Fibroblast of lung (primary cell): ENCODE measurements at regions not wholly inside any gene's neighbourhood (a gene's known extent, or its start where the extent isn't known, plus 50 kb on each side); places are given as distances from the start of the nearest gene placed in this dataset.
A peak's percentile ranks its signal among the peaks of the same experiment; 100 is the strongest.

Source experiments
- DNase-seq, 2 donors: peaks; one replicate each; pipeline versions ENCODE4 v3.0.0 to v3.0.0-alpha.2; 2010; ENCODE audit warnings: low read depth in 2 of 2
- H2AFZ ChIP-seq: 2 replicates; pipeline ENCODE4 v1.5.1; 2012; ENCODE audit warnings: low read length, control low read depth, inconsistent platforms
- H3K27ac ChIP-seq: 2 replicates; pipeline ENCODE4 v1.5.1; 2011; ENCODE audit warnings: low read length, control low read depth; ENCODE audit not compliant: insufficient read depth
- H3K27me3 ChIP-seq: 2 replicates; pipeline ENCODE4 v1.5.1; 2011; ENCODE audit warnings: mild to moderate bottlenecking, low read length; ENCODE audit not compliant: control insufficient read depth, insufficient read depth
- H3K36me3 ChIP-seq: 2 replicates; pipeline ENCODE4 v1.5.1; 2011; ENCODE audit warnings: low read length; ENCODE audit not compliant: control insufficient read depth, insufficient read depth
- H3K4me1 ChIP-seq: 2 replicates; pipeline ENCODE4 v1.5.1; 2011; ENCODE audit warnings: low read length; ENCODE audit not compliant: control insufficient read depth, insufficient read depth; ENCODE audit errors: extremely low read depth
- H3K4me2 ChIP-seq: 2 replicates; pipeline ENCODE4 v1.5.1; 2011; ENCODE audit warnings: low read length, control low read depth; ENCODE audit not compliant: insufficient read depth; ENCODE audit errors: extremely low read depth
- H3K4me3 ChIP-seq, 4 experiments: fragments of 200-600 bp in 1 of 4; sonication (generic) in 1 of 4; replicated peaks in 1 of 4; 2 replicates each; pipeline ENCODE4 v1.5.1; 2011 to 2016; ENCODE audit warnings: low read length in 4 of 4, low read depth in 3 of 4, mild to moderate bottlenecking in 3 of 4, control low read depth in 2 of 4, inconsistent platforms in 1 of 4, mixed read lengths in 1 of 4; ENCODE audit not compliant: insufficient read depth in 1 of 4; ENCODE audit errors: control extremely low read depth in 1 of 4
- H3K79me2 ChIP-seq: 2 replicates; pipeline ENCODE4 v1.5.1; 2012; ENCODE audit warnings: mild to moderate bottlenecking, low read length, inconsistent platforms; ENCODE audit not compliant: control insufficient read depth, insufficient read depth
- H3K9ac ChIP-seq: 2 replicates; pipeline ENCODE4 v1.5.1; 2011; ENCODE audit warnings: mild to moderate bottlenecking, low read length, control low read depth; ENCODE audit not compliant: insufficient read depth
- H3K9me3 ChIP-seq: 2 replicates; pipeline ENCODE4 v1.5.1; 2012; ENCODE audit warnings: low read depth, low read length; ENCODE audit not compliant: control insufficient read depth, insufficient read depth
- H4K20me1 ChIP-seq: 2 replicates; pipeline ENCODE4 v1.5.1; 2011; ENCODE audit warnings: low read length; ENCODE audit not compliant: control insufficient read depth, insufficient read depth; ENCODE audit errors: extremely low read depth
- CTCF ChIP-seq, 2 donors: IDR thresholded peaks in 1 of 2; conservative IDR thresholded peaks in 1 of 2; 1 replicate in 1 of 2; 2 replicates in 1 of 2; pipeline ENCODE4 v1.5.1; 2011 to 2012; ENCODE audit warnings: low read length in 2 of 2, control low read depth in 1 of 2, inconsistent platforms in 1 of 2, low read depth in 1 of 2, mild to moderate bottlenecking in 1 of 2
- EZH2 ChIP-seq: IDR thresholded peaks from 2 replicates; pipeline ENCODE4 v1.5.1; 2012; ENCODE audit warnings: low read length, control low read depth, mild to moderate bottlenecking; ENCODE audit errors: missing control alignments

GRCh38 chr4:13164783-13165331 is 319.3 kb downstream of the RAB28 start:
- H3K27ac ChIP-seq = no peak overlapping the region

GRCh38 chr4:13162886-13163285 is 321.3 kb downstream of the RAB28 start:
- H2AFZ ChIP-seq = no peak overlapping the region
- H3K36me3 ChIP-seq = no peaks in the 10 kb centered on the region
- DNase-seq = peak in 1 of 2 donors; percentile 91

More at GRCh38 chr4:13164783-13165331, 319.3 kb downstream of the RAB28 start:
- Histone ChIP-seq H3K4me2 (no peak overlapping the region), H3K79me2 (no peaks in the 10 kb centered on the region), H3K9me3 (no peaks in the 10 kb centered on the region), H3K4me3 (no peak overlapping the region), H3K36me3 (no peaks in the 10 kb centered on the region), H4K20me1 (no peaks in the 10 kb centered on the region), H3K9ac (no peak overlapping the region), H3K27me3 (no peaks in the 10 kb centered on the region), H3K4me1 (no peaks in the 10 kb centered on the region), H2AFZ (no peak overlapping the region)
- TF ChIP-seq EZH2 (no peak), CTCF (conservative IDR thresholded peaks at IDR 0.05 in 1 of 2, IDR thresholded peaks at IDR 0.05 in 1 of 2; ENCODE audit: low read depth in 1 of 2, low read length in 2 of 2) (no peak)
- DNase-seq = no peak

GRCh38 chr4:13160920-13161319 is 323.2 kb downstream of the RAB28 start:
- Histone ChIP-seq H3K27me3 (no peaks in the 10 kb centered on the region), H3K4me2 (no peak overlapping the region), H3K4me1 (no peaks in the 10 kb centered on the region), H3K79me2 (no peaks in the 10 kb centered on the region), H3K27ac (no peak overlapping the region), H3K36me3 (no peaks in the 10 kb centered on the region), H3K9ac (no peak overlapping the region), H2AFZ (no peak overlapping the region), H3K4me3 (no peak overlapping the region), H3K9me3 (no peaks in the 10 kb centered on the region), H4K20me1 (no peaks in the 10 kb centered on the region)
- no peak for TF ChIP-seq CTCF (conservative IDR thresholded peaks at IDR 0.05 in 1 of 2, IDR thresholded peaks at IDR 0.05 in 1 of 2; ENCODE audit: low read depth in 1 of 2, low read length in 2 of 2)
- no peak for TF ChIP-seq EZH2
- peak; percentile 59 to 91 for DNase-seq

More at GRCh38 chr4:13162886-13163285, 321.3 kb downstream of the RAB28 start:
- TF ChIP-seq CTCF (conservative IDR thresholded peaks at IDR 0.05 in 1 of 2, IDR thresholded peaks at IDR 0.05 in 1 of 2; ENCODE audit: low read depth in 1 of 2, low read length in 2 of 2) (no peak), EZH2 (no peak)
- H3K4me3 ChIP-seq = no peak overlapping the region
- no peaks in the 10 kb centered on the region for H3K9me3 ChIP-seq
- no peaks in the 10 kb centered on the region for H3K79me2 ChIP-seq
- no peaks in the 10 kb centered on the region for H4K20me1 ChIP-seq
- no peak overlapping the region for H3K27ac ChIP-seq
- no peak overlapping the region for H3K9ac ChIP-seq
- no peaks in the 10 kb centered on the region for H3K27me3 ChIP-seq
- H3K4me1 ChIP-seq = no peaks in the 10 kb centered on the region
- no peak overlapping the region for H3K4me2 ChIP-seq
